GM12878 (cell line): ENCODE measurements at regions not wholly inside any gene's neighbourhood (a gene's known extent, or its start where the extent isn't known, plus 50 kb on each side); places are given as distances from the start of the nearest gene placed in this dataset.

Experiments used
- ATAC-seq: fragments of 200-7000 bp; cut with Tn5 transposase; 3 replicates; pipeline ENCODE4 v1.9.1; 2020; ENCODE audit warnings: mild to moderate bottlenecking, moderate library complexity
- BruUV-seq: library from RNA; stranded (reverse); fragments of 400-500 nt; replicated peaks from 2 replicates; lab custom pipeline; 2021; lab: Mats Ljungman, UMichigan
- CTCF ChIA-PET: fragments of 300-600 bp; sonication (Branson Sonifier 250); formaldehyde crosslinking; extraction: SDS; loops from one replicate; lab custom pipeline; 2021; ENCODE audit warnings: inconsistent platforms; lab: Yijun Ruan, JAX
- POLR2A ChIA-PET: fragments of 350-600 bp; formaldehyde crosslinking; extraction: SDS; loops from one replicate; lab custom pipeline; 2021; ENCODE audit warnings: inconsistent platforms; lab: Charles Lee
- RAD21 ChIA-PET: fragments of 300-600 bp; sonication (Branson Sonifier 250); formaldehyde crosslinking; loops from one replicate; lab custom pipeline; 2023; ENCODE audit warnings: antibody characterized with exemption; ENCODE audit not compliant: unreplicated experiment; lab: Charles Lee
- SMC1A ChIA-PET: fragments of 300-600 bp; sonication (Branson Sonifier 250); formaldehyde crosslinking; loops from one replicate; lab custom pipeline; 2023; ENCODE audit not compliant: unreplicated experiment, uncharacterized antibody; lab: Charles Lee
- DNase-seq: peaks from one replicate; pipeline ENCODE4 v3.0.0-alpha.2; 2011; ENCODE audit warnings: low read depth, low spot score
- FAIRE-seq: peaks from 3 replicates; lab custom pipeline; 2011; peaks lifted over from hg19 to GRCh38; lab: Jason Lieb, UNC
- H2AFZ ChIP-seq: 2 replicates; pipeline ENCODE4 v1.6.0; 2011; ENCODE audit warnings: low read depth, low read length, control low read depth; ENCODE audit not compliant: control insufficient read depth
- H3K27ac ChIP-seq: 2 replicates; pipeline ENCODE4 v1.5.1; 2011; ENCODE audit warnings: control low read depth; ENCODE audit not compliant: control insufficient read depth, insufficient read depth
- H3K27me3 ChIP-seq, 2 experiments: replicated peaks in 1 of 2; 2 replicates each; pipeline versions ENCODE4 v1.6.0 to v1.6.1; 2011; ENCODE audit warnings: low read length in 1 of 2; ENCODE audit not compliant: control insufficient read depth in 2 of 2, insufficient read depth in 2 of 2
- H3K36me3 ChIP-seq, 2 experiments: 2 replicates each; pipeline ENCODE4 v1.5.1; 2011; ENCODE audit warnings: low read length in 1 of 2; ENCODE audit not compliant: control insufficient read depth in 2 of 2, insufficient read depth in 2 of 2
- H3K4me1 ChIP-seq: 2 replicates; pipeline ENCODE4 v1.6.1; 2011; ENCODE audit warnings: mild to moderate bottlenecking, low read length, moderate library complexity, mixed read lengths; ENCODE audit not compliant: control insufficient read depth, insufficient read depth
- H3K4me2 ChIP-seq: 2 replicates; pipeline ENCODE4 v1.6.0; 2011; ENCODE audit warnings: control low read depth; ENCODE audit not compliant: control insufficient read depth, insufficient read depth
- H3K4me3 ChIP-seq: fragments of 200-600 bp; sonication (generic); 2 replicates; pipeline ENCODE4 v1.5.1; 2016
- H3K79me2 ChIP-seq: 2 replicates; pipeline ENCODE4 v1.6.0; 2011; ENCODE audit warnings: low read length; ENCODE audit not compliant: control insufficient read depth, insufficient read depth
- H3K9ac ChIP-seq: 2 replicates; pipeline ENCODE4 v1.8.0; 2011; ENCODE audit warnings: low read length, control low read depth, mixed read lengths; ENCODE audit not compliant: control insufficient read depth, insufficient read depth
- H3K9me3 ChIP-seq: replicated peaks from 3 replicates; pipeline ENCODE4 v1.5.1; 2011; ENCODE audit warnings: mild to moderate bottlenecking, low read length; ENCODE audit not compliant: control insufficient read depth, insufficient read depth
- H4K20me1 ChIP-seq: 2 replicates; pipeline ENCODE4 v1.6.0; 2011; ENCODE audit not compliant: control insufficient read depth, insufficient read depth
- BHLHE40 ChIP-seq, 2 experiments: fragments of 450-650 bp in 1 of 2; IDR thresholded peaks; 2 replicates each; pipeline ENCODE4 v1.6.1; 2011 to 2017; ENCODE audit warnings: low read depth in 2 of 2, borderline replicate concordance in 1 of 2, improper control_type of control experiment in 1 of 2, low read length in 1 of 2, mild to moderate bottlenecking in 1 of 2
- DPF2 ChIP-seq: fragments of 450-650 bp; IDR thresholded peaks from 2 replicates; pipeline ENCODE4 v1.6.1; 2017; ENCODE audit warnings: mild to moderate bottlenecking
- IRF4 ChIP-seq: IDR thresholded peaks from 2 replicates; pipeline ENCODE4 v1.6.1; 2011; ENCODE audit warnings: low read depth, low read length
- LARP7 ChIP-seq: fragments of 450-650 bp; IDR thresholded peaks from 2 replicates; pipeline ENCODE4 v1.6.1; 2017; ENCODE audit warnings: mild to moderate bottlenecking
- MEF2A ChIP-seq: IDR thresholded peaks from 2 replicates; pipeline ENCODE4 v1.6.1; 2011; ENCODE audit warnings: low read depth, mild to moderate bottlenecking, low read length, moderate library complexity; ENCODE audit not compliant: insufficient read depth
- NBN ChIP-seq: fragments of 450-650 bp; IDR thresholded peaks from 2 replicates; pipeline ENCODE4 v1.6.1; 2016
- RAD51 ChIP-seq: fragments of 450-650 bp; IDR thresholded peaks from 2 replicates; pipeline ENCODE4 v1.6.1; 2016; ENCODE audit warnings: moderate library complexity, mild to moderate bottlenecking, inconsistent platforms
- RCOR1 ChIP-seq: conservative IDR thresholded peaks from 2 replicates; pipeline ENCODE4 v1.6.1; 2012; ENCODE audit warnings: low read depth, low read length, improper control_type of control experiment
- SREBF1 ChIP-seq: IDR thresholded peaks from 2 replicates; pipeline ENCODE4 v1.6.1; 2012; ENCODE audit warnings: mild to moderate bottlenecking, low read length
- SUPT20H ChIP-seq: IDR thresholded peaks from 2 replicates; pipeline ENCODE4 v1.6.1; 2011; ENCODE audit warnings: low read depth, mild to moderate bottlenecking, low read length, moderate library complexity, borderline replicate concordance; ENCODE audit not compliant: control insufficient read depth
- TCF3 ChIP-seq: IDR thresholded peaks from 2 replicates; pipeline ENCODE4 v1.6.1; 2012; ENCODE audit warnings: low read depth, mild to moderate bottlenecking, low read length, borderline replicate concordance; ENCODE audit not compliant: insufficient read depth
- ZNF24 ChIP-seq: fragments of 450-650 bp; IDR thresholded peaks from 2 replicates; pipeline ENCODE4 v1.6.1; 2017; ENCODE audit warnings: antibody characterized with exemption, mild to moderate bottlenecking
- WGBS: methylation state at CpG from one replicate; pipeline ENCODE4 v1.1.6; 2016; ENCODE audit warnings: low lambda C conversion rate; ENCODE audit not compliant: insufficient replicate concordance, insufficient coverage; ENCODE audit errors: missing lambda C conversion rate; 5-methylcytosine and 5-hydroxymethylcytosine counted together
- in situ Hi-C: fragments of 300-500 bp; cut with MboI; formaldehyde crosslinking; loops from 9 replicates; pipeline ENCODE4 v1.14.3; 2018; ENCODE audit warnings: mixed read lengths
- intact Hi-C: fragments of 100-400 bp; cut with micrococcal nuclease; formaldehyde crosslinking; loops from one replicate; pipeline ENCODE4 v1.14.2; 2022; ENCODE audit not compliant: unreplicated experiment
- TF ChIP-seq, protein P1 (sequence below): fragments of 450-650 bp; IDR thresholded peaks from 2 replicates; pipeline ENCODE4 v1.6.1; 2017; ENCODE audit warnings: low read depth, mild to moderate bottlenecking, moderate library complexity

DNA sequence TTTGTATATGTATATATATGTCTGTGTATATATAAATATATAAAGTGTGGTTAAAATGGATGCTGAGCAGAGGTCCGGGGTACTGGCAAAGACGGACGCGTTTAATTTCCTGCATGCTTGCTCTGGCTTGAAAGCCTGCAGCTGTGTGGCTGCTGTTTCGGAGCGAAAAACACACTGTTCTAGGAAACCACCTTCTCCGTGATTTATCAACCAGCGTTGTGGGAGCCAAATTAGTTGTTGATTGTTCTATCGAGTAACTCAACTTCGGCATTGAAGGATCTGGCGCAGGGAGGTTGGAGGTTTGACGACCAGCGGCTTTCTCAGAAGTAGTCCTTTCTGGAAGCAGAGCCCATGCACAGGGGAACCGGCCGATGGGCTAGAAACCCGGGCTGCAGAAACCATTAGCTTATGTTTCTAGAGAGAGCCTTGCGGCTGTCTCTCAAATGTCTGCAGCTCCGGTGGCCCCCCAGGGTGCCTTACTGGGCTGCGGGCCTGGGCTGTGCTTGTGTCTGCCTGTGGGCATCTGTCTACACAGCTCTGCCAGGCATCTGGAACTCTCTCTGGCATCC, 81.8 kb downstream of the EDN3 start (continued):
- no peak for TF ChIP-seq BHLHE40 (IDR thresholded peaks at IDR 0.05; ENCODE audit: borderline replicate concordance in 1 of 2, low read depth in 2 of 2, low read length in 1 of 2)
- no peak for TF ChIP-seq ZNF24
- TF ChIP-seq DPF2 = no peak

DNA sequence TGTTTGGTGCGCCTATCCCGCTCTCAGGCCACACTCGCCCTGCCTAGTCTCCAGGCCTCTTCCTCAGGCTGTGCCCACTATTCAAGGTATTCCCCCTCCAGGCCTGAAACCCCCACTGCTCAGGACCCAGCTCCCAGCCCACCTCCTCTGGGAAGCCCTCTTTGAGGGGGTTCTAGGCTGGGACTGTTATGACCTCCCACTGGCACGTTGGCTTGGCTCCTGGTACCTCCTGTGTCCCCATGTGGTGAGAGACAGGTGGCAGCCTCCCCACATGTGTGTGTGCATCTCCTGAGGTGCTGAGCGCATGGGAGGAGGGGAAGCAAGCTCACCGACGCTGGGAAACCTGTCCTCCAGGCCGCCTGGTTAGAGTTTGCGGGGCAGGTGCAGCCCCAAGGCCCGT, 82.5 kb downstream of the EDN3 start:
- POLR2A ChIA-PET = no interaction called here
- in situ Hi-C loops (no loop called here), intact Hi-C loops (no loop called here)
- no peak for ATAC-seq
- H3K79me2 ChIP-seq = no peaks in the 10 kb centered on the region
- BruUV-seq = no TSS peak
- H3K4me2 ChIP-seq = no peak overlapping the region
- no peak for DNase-seq
- H3K27me3 ChIP-seq = peaks cover 0 to 1% of the 10 kb centered on the region in 2 experiments; a peak in 3 of 4 replicates
- CTCF ChIA-PET = no interaction called here
- WGBS = 38% methylated on average over 10 of the region's 10 CpGs
- no peaks in the 10 kb centered on the region for H4K20me1 ChIP-seq
- SMC1A ChIA-PET = no interaction called here
- H3K4me3 ChIP-seq = no peak overlapping the region
- FAIRE-seq = no peak
- H3K4me1 ChIP-seq = no peaks in the 10 kb centered on the region
- H3K36me3 ChIP-seq = no peaks in the 10 kb centered on the region
- H3K9ac ChIP-seq = no peak overlapping the region
- no peak overlapping the region for H3K27ac ChIP-seq
- no peak for TF ChIP-seq LARP7
- no peak for TF ChIP-seq MEF2A
- no peak for TF ChIP-seq RCOR1
- TF ChIP-seq, protein P1, sequence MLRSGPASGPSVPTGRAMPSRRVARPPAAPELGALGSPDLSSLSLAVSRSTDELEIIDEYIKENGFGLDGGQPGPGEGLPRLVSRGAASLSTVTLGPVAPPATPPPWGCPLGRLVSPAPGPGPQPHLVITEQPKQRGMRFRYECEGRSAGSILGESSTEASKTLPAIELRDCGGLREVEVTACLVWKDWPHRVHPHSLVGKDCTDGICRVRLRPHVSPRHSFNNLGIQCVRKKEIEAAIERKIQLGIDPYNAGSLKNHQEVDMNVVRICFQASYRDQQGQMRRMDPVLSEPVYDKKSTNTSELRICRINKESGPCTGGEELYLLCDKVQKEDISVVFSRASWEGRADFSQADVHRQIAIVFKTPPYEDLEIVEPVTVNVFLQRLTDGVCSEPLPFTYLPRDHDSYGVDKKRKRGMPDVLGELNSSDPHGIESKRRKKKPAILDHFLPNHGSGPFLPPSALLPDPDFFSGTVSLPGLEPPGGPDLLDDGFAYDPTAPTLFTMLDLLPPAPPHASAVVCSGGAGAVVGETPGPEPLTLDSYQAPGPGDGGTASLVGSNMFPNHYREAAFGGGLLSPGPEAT = no peak
- TF ChIP-seq TCF3 = no peak
- TF ChIP-seq RAD51 = no peak
- TF ChIP-seq SUPT20H = no peak
- no peak for TF ChIP-seq NBN
- TF ChIP-seq IRF4 = no peak
- no peak for TF ChIP-seq SREBF1
- no peaks in the 10 kb centered on the region for H3K9me3 ChIP-seq
- RAD21 ChIA-PET = no interaction called here
- H2AFZ ChIP-seq = no peak overlapping the region
